ENCODE measurements at regions not wholly inside any gene's neighbourhood (a gene's known extent, or its start where the extent isn't known, plus 50 kb on each side); places are given as distances from the start of the nearest gene placed in this dataset.
"Not testable (repeated sequence)": the region's sequence is repeated elsewhere in the genome, so short reads cannot be mapped to it uniquely, and the experiment has no call there.

DNA sequence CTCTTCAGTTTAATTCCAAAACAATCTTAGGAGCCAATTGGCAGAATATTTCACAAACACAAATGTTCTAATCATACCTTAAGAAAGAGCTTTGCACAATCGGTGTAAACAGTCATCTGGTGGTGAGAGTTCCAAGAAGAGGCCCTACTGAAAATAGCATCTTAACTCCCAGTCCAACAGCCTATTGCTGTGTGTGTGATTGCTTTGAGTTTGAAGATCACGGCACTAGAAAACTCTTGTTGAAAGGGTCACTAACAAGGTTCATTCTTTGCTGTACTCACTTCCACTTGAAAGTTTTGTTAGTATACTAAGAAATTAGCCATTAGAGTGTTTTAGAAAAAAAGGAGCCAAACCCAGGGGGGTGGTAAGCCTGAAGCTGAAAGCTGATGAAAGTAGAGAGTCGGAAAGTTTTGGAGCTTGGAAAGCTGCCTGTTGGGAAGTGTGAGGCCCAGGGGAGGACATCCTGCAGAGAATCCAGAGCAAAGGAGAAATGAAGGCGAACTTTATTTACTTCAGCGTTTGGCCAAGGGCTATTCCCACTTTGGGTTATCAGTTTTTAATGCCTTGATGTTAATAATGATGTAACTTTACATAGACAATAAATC is 180.3 kb upstream of the GHR start:
- no peak for DNase-seq (ENCODE audit: low read depth)
- TF ChIP-seq CTCF (IDR thresholded peaks at IDR 0.05; ENCODE audit: control insufficient read depth, insufficient read depth, low read depth, low read length, missing control alignments), result no peak
- no peak overlapping the region for H3K4me3 ChIP-seq (ENCODE audit: control insufficient read depth, low read depth, low read length)

DNA sequence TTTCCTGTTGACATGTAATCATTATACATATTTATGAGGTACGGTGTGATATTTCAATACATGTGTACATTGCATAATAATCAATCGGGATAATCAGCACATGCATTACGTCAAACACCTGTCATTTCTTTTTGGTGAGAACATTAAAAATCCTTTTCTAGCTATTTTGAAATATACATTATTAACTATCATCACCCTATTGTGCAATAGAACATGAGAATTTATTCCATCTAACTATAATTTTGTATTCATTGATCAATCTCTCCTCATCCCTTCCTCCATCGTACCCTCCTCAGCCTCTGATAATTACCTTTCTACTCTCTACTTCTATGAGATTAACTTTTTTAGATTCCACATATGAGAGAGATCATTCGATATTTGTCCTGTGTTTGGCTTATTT is 170.9 kb upstream of the GHR start:
- no peak for DNase-seq (ENCODE audit: low read depth)
- no peak overlapping the region for H3K4me3 ChIP-seq (ENCODE audit: control insufficient read depth, low read depth, low read length)
- TF ChIP-seq CTCF (IDR thresholded peaks at IDR 0.05; ENCODE audit: control insufficient read depth, insufficient read depth, low read depth, low read length, missing control alignments), result no peak

- not testable (repeated sequence) for DNase-seq (ENCODE audit: low read depth); H3K4me3 ChIP-seq (ENCODE audit: control insufficient read depth, low read depth, low read length)
Measured at GRCh38 chr5:42259914-42260313, 163.3 kb upstream of the GHR start.

DNA sequence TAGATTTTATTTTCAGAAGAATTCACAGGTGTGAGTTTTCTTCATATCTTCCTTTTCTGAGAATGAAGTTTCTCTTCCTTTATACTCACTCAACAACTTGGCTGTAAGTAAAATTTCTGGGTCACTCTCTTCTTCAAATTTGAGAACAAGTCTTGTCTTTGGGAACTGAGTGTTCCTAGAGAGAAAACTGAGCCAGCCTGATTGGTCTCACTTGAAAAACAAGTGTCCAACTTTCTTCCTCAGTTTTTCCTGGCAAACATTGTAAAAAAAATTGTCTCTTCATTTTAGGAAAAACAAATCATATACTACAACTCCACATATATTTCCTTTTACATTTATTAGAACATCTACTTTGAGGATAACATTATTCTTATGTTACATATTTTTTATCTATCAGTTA is 156.1 kb upstream of the GHR start:
- H3K4me3 ChIP-seq (ENCODE audit: control insufficient read depth, low read depth, low read length), result no peak overlapping the region
- TF ChIP-seq CTCF (IDR thresholded peaks at IDR 0.05; ENCODE audit: control insufficient read depth, insufficient read depth, low read depth, low read length, missing control alignments), result no peak
- no peak for DNase-seq (ENCODE audit: low read depth)

DNA sequence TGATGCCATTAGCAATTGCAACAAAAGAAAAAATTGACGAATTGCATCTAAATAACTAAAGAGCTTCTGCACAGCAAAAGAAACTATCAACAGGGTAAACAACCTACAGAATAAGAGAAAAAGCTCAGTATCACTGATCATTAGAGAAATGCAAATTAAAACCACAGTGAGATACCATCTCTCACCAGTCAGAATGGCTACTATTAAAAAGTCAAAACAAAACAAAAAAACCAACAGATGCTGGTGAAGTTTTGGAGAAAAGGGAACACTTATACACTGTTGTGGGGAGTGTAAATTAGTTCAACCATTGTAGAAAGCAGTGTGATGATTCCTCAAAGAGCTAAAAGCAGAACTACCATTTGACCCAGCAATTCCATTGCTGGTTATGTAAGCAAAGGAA is 155.1 kb upstream of the GHR start:
- not testable (repeated sequence) for DNase-seq (ENCODE audit: low read depth)

DNA sequence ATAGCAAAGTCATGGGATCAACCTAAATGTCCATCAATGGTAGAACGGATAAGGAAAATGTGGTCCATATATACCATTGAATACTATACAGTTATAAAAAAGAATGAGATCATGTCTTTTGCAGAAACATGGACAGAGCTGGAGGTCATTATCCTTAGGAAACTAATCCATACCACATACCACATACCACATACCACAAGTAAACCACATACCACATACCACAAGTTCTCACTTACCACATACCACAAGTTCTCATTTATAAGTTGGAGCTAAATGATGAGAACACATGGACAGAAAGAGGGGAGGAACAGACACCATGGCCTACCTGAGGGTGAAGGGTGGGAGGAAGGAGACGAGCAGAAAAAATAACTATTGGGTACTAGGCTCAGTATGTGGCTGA is 154.6 kb upstream of the GHR start:
- H3K4me3 ChIP-seq (ENCODE audit: control insufficient read depth, low read depth, low read length), result no peak overlapping the region
- TF ChIP-seq CTCF (IDR thresholded peaks at IDR 0.05; ENCODE audit: control insufficient read depth, insufficient read depth, low read depth, low read length, missing control alignments), result no peak
- DNase-seq (ENCODE audit: low read depth), result no peak

More for the DNA sequence above, 155.1 kb upstream of the GHR start:
- H3K4me3 ChIP-seq (ENCODE audit: control insufficient read depth, low read depth, low read length), result not testable (repeated sequence)

GRCh38 chr5:42270771-42271170 is 152.5 kb upstream of the GHR start:
- no peak for TF ChIP-seq CTCF (IDR thresholded peaks at IDR 0.05; ENCODE audit: control insufficient read depth, insufficient read depth, low read depth, low read length, missing control alignments)
- no peak overlapping the region for H3K4me3 ChIP-seq (ENCODE audit: control insufficient read depth, low read depth, low read length)
- DNase-seq (ENCODE audit: low read depth), result no peak

DNA sequence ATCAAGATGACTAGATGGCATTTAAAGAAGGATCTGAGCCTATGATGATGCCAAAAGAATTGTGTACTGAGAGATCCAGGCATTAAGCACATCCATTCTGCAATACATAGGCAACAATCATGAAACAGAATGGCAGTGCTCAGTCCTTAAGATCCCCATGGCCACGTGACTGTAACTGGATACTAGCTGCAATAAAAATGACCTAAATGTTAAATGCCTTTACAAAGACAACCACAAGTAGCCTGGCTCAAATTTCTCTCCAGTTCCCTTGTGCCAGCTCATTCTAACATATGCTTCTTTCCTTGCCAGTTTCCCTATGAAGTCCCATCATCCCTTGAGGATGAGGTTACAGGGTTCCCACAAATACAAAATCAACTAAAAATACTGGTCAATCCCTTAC is 148.3 kb upstream of the GHR start:
- DNase-seq (ENCODE audit: low read depth), result no peak
- TF ChIP-seq CTCF (IDR thresholded peaks at IDR 0.05; ENCODE audit: control insufficient read depth, insufficient read depth, low read depth, low read length, missing control alignments), result no peak
- H3K4me3 ChIP-seq (ENCODE audit: control insufficient read depth, low read depth, low read length), result no peak overlapping the region

All from AG09309 (cell line).